H1 (cell line): ENCODE measurements at regions not wholly inside any gene's neighbourhood (a gene's known extent, or its start where the extent isn't known, plus 50 kb on each side); places are given as distances from the start of the nearest gene placed in this dataset.

Experiments used
- CTCF ChIA-PET: fragments of 300-600 bp; sonication (Branson Sonifier 250); formaldehyde crosslinking; loops from one replicate; lab custom pipeline; 2021; ENCODE audit not compliant: partially characterized antibody; lab: Charles Lee
- POLR2A ChIA-PET: fragments of 300-600 bp; sonication (Branson Sonifier 250); formaldehyde crosslinking; loops from one replicate; lab custom pipeline; 2021; ENCODE audit warnings: inconsistent platforms; ENCODE audit not compliant: partially characterized antibody; lab: Charles Lee
- DNase-seq, 2 experiments: peaks; one replicate each; pipeline versions ENCODE4 v3.0.0 to v3.0.0-alpha.2; 2010 to 2022; ENCODE audit warnings: low spot score in 2 of 2, low read depth in 1 of 2, mixed read lengths in 1 of 2
- FAIRE-seq: peaks from 2 replicates; lab custom pipeline; 2011; peaks lifted over from hg19 to GRCh38; lab: Jason Lieb, UNC
- H2AFZ ChIP-seq: 2 replicates; pipeline ENCODE4 v1.8.1; 2012; ENCODE audit warnings: low read length, inconsistent platforms
- H2AK5ac ChIP-seq: 2 replicates; pipeline ENCODE4 v1.6.1; 2013; ENCODE audit warnings: low read depth, low read length
- H2BK120ac ChIP-seq: replicated peaks from 2 replicates; pipeline ENCODE3; 2013; ENCODE audit warnings: low read depth, low read length, inconsistent platforms
- H2BK12ac ChIP-seq: 2 replicates; pipeline ENCODE4 v1.6.1; 2013; ENCODE audit warnings: low read depth, low read length
- H2BK15ac ChIP-seq: 2 replicates; pipeline ENCODE4 v1.6.1; 2013; ENCODE audit warnings: low read length
- H2BK20ac ChIP-seq: 2 replicates; pipeline ENCODE4 v1.6.1; 2013; ENCODE audit warnings: low read length
- H2BK5ac ChIP-seq: 2 replicates; pipeline ENCODE4 v1.6.1; 2013; ENCODE audit warnings: low read depth, low read length
- H3K14ac ChIP-seq: 2 replicates; pipeline ENCODE4 v1.6.1; 2013; ENCODE audit warnings: inconsistent platforms; ENCODE audit not compliant: insufficient read length
- H3K18ac ChIP-seq: 2 replicates; pipeline ENCODE4 v1.6.1; 2013; ENCODE audit warnings: low read length; ENCODE audit errors: extremely low read depth
- H3K23ac ChIP-seq: 2 replicates; pipeline ENCODE4 v1.6.1; 2013; ENCODE audit warnings: inconsistent platforms; ENCODE audit not compliant: insufficient read length
- H3K23me2 ChIP-seq: 2 replicates; pipeline ENCODE4 v1.6.1; 2013; ENCODE audit warnings: low read depth, low read length
- H3K27ac ChIP-seq: 2 replicates; pipeline ENCODE4 v1.6.1; 2011; ENCODE audit warnings: low read depth, low read length, inconsistent platforms
- H3K27me3 ChIP-seq, 4 experiments: replicated peaks in 1 of 4; 1 replicate in 1 of 4; 2 replicates in 3 of 4; pipeline versions ENCODE4 v1.6.1 to v1.8.1; 2011 to 2013; ENCODE audit warnings: low read length in 3 of 4, mild to moderate bottlenecking in 3 of 4, inconsistent platforms in 2 of 4, mixed read lengths in 2 of 4, moderate library complexity in 1 of 4; ENCODE audit not compliant: control insufficient read depth in 3 of 4, insufficient read depth in 3 of 4; ENCODE audit errors: extremely low read depth in 1 of 4
- H3K36me3 ChIP-seq, 4 experiments: 2 replicates each; pipeline versions ENCODE4 v1.6.1 to v1.8.1; 2011 to 2013; ENCODE audit warnings: mild to moderate bottlenecking in 4 of 4, low read length in 3 of 4, moderate library complexity in 2 of 4, control low read depth in 1 of 4, inconsistent platforms in 1 of 4; ENCODE audit not compliant: insufficient read depth in 4 of 4, control insufficient read depth in 2 of 4
- H3K4ac ChIP-seq: replicated peaks from 2 replicates; pipeline ENCODE3; 2013; ENCODE audit warnings: low read length, low read depth, mixed read lengths, inconsistent platforms; ENCODE audit not compliant: insufficient read length
- H3K4me1 ChIP-seq, 4 experiments: replicated peaks in 1 of 4; 1 replicate in 1 of 4; 2 replicates in 3 of 4; pipeline versions ENCODE4 v1.6.1 to v1.8.1; 2011 to 2013; ENCODE audit warnings: low read length in 3 of 4, inconsistent platforms in 2 of 4, mixed read lengths in 1 of 4; ENCODE audit not compliant: insufficient read depth in 4 of 4, control insufficient read depth in 3 of 4
- H3K4me2 ChIP-seq, 2 experiments: 2 replicates each; pipeline versions ENCODE4 v1.6.1 to v1.8.1; 2011 to 2013; ENCODE audit warnings: low read depth in 2 of 2, low read length in 2 of 2, control low read depth in 1 of 2, inconsistent platforms in 1 of 2, mild to moderate bottlenecking in 1 of 2; ENCODE audit not compliant: insufficient read depth in 1 of 2
- H3K4me3 ChIP-seq, 4 experiments: fragments of 200-600, 300-600 bp in 1 of 4; sonication (generic), shearing (Covaris generic), sonication (Bioruptor Twin) in 1 of 4; 2 replicates each; pipeline versions ENCODE4 v1.5.1 to v1.8.1; 2011 to 2016; ENCODE audit warnings: low read length in 4 of 4, low read depth in 3 of 4, control low read depth in 2 of 4, inconsistent platforms in 2 of 4, mild to moderate bottlenecking in 2 of 4, mixed read lengths in 1 of 4, moderate library complexity in 1 of 4; ENCODE audit not compliant: insufficient read depth in 2 of 4; ENCODE audit errors: extremely low read depth in 1 of 4
- H3K56ac ChIP-seq: replicated peaks from 2 replicates; pipeline ENCODE3; 2013; ENCODE audit warnings: low read depth, mild to moderate bottlenecking, mixed read lengths, low read length, inconsistent platforms; ENCODE audit not compliant: insufficient read length
- H3K79me1 ChIP-seq: 2 replicates; pipeline ENCODE4 v1.6.1; 2013; ENCODE audit warnings: low read depth, low read length, control low read depth
- H3K79me2 ChIP-seq, 2 experiments: 2 replicates each; pipeline versions ENCODE4 v1.6.1 to v1.8.1; 2012 to 2013; ENCODE audit warnings: low read length in 2 of 2, mild to moderate bottlenecking in 2 of 2, inconsistent platforms in 1 of 2; ENCODE audit not compliant: insufficient read depth in 2 of 2, control insufficient read depth in 1 of 2
- H3K9ac ChIP-seq, 4 experiments: replicated peaks in 1 of 4; 1 replicate in 1 of 4; 2 replicates in 3 of 4; pipeline versions ENCODE4 v1.6.1 to v1.8.1; 2011 to 2013; ENCODE audit warnings: low read depth in 3 of 4, low read length in 3 of 4, control low read depth in 2 of 4, mild to moderate bottlenecking in 2 of 4, moderate library complexity in 2 of 4, inconsistent platforms in 1 of 4; ENCODE audit errors: extremely low read depth in 1 of 4
- H3K9me3 ChIP-seq, 2 experiments: 2 replicates each; pipeline versions ENCODE4 v1.6.1 to v1.8.1; 2012 to 2013; ENCODE audit warnings: mild to moderate bottlenecking in 2 of 2, moderate library complexity in 2 of 2, control low read depth in 1 of 2, inconsistent platforms in 1 of 2, low read depth in 1 of 2, low read length in 1 of 2, mixed read lengths in 1 of 2; ENCODE audit not compliant: insufficient read depth in 2 of 2
- H4K20me1 ChIP-seq, 2 experiments: replicated peaks in 1 of 2; 2 replicates each; pipeline versions ENCODE3 to v1.8.1; 2011 to 2013; ENCODE audit warnings: inconsistent platforms in 2 of 2, low read length in 2 of 2, mild to moderate bottlenecking in 1 of 2; ENCODE audit not compliant: insufficient read depth in 2 of 2, control insufficient read depth in 1 of 2
- H4K5ac ChIP-seq: 2 replicates; pipeline ENCODE4 v1.6.1; 2013; ENCODE audit warnings: low read length, low read depth, mixed read lengths, inconsistent platforms; ENCODE audit not compliant: insufficient read length
- H4K8ac ChIP-seq: 2 replicates; pipeline ENCODE4 v1.8.0; 2013; ENCODE audit warnings: mild to moderate bottlenecking, moderate library complexity, low read length, inconsistent platforms; ENCODE audit not compliant: insufficient read depth; ENCODE audit errors: extremely low read depth
- H4K91ac ChIP-seq: replicated peaks from 2 replicates; pipeline ENCODE3; 2013; ENCODE audit warnings: low read length, mixed read lengths, inconsistent platforms; ENCODE audit not compliant: insufficient read length
- HDAC6 ChIP-seq: IDR thresholded peaks from one replicate; pipeline ENCODE4 v1.7.1; 2012; ENCODE audit warnings: low read depth, mild to moderate bottlenecking, inconsistent platforms, low read length, moderate library complexity
- WGBS, 2 experiments: shearing (Covaris generic) in 1 of 2; methylation state at CpG; one replicate each; pipeline versions ENCODE4 v1.1.6 to v1.1.7; 2013 to 2015; ENCODE audit warnings: low lambda C conversion rate in 2 of 2, mixed read lengths in 2 of 2, inconsistent platforms in 1 of 2, low coverage in 1 of 2, missing lambda C conversion rate in 1 of 2; ENCODE audit not compliant: insufficient replicate concordance in 2 of 2, insufficient coverage in 1 of 2, insufficient read length in 1 of 2; ENCODE audit errors: extremely low coverage in 1 of 2, missing lambda C conversion rate in 1 of 2; 5-methylcytosine and 5-hydroxymethylcytosine counted together
- TF ChIP-seq, protein P1 (sequence below): IDR thresholded peaks from 2 replicates; pipeline ENCODE4 v1.6.1; 2011; ENCODE audit warnings: low read depth, mild to moderate bottlenecking, low read length; ENCODE audit not compliant: insufficient read depth

GRCh38 chr1:209486861-209487593 lies 96.5 kb upstream of the CAMK1G start:
- Histone ChIP-seq H2BK15ac (no peak overlapping the region), H3K23ac (no peak overlapping the region), H3K27me3 (peaks cover 0 to 1% (median 0%) of the 10 kb centered on the region in 4 experiments; a peak in 1 of 7 replicates), H2BK5ac (no peak overlapping the region), H3K4me3 (no peak overlapping the region), H3K36me3 (no peaks in the 10 kb centered on the region), H3K4me1 (no peaks in the 10 kb centered on the region; a peak in 1 of 7 replicates), H3K4me2 (no peak overlapping the region), H2BK120ac (no peak overlapping the region), H3K14ac (no peak overlapping the region), H3K18ac (no peak overlapping the region), H3K27ac (no peak overlapping the region), H2BK20ac (no peak overlapping the region), H4K5ac (no peak overlapping the region), H3K9ac (no peak overlapping the region), H4K20me1 (no peaks in the 10 kb centered on the region), H3K79me2 (no peaks in the 10 kb centered on the region), H2AFZ (no peak overlapping the region), H3K4ac (no peak overlapping the region), H3K79me1 (no peaks in the 10 kb centered on the region), H4K91ac (no peak overlapping the region), H3K9me3 (no peaks in the 10 kb centered on the region), H4K8ac (no peak overlapping the region), H3K23me2 (no peaks in the 10 kb centered on the region), H2BK12ac (no peak overlapping the region), H2AK5ac (no peak overlapping the region), H3K56ac (no peak overlapping the region)
- FAIRE-seq (no peak), DNase-seq (no peak)
- no peak for TF ChIP-seq HDAC6
- TF ChIP-seq, protein P1, sequence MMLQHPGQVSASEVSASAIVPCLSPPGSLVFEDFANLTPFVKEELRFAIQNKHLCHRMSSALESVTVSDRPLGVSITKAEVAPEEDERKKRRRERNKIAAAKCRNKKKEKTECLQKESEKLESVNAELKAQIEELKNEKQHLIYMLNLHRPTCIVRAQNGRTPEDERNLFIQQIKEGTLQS: no peak
- 90% methylated on average over 1 of the region's 1 CpG; no CpG with 5 or more reads in 1 of the 2 experiments for WGBS, 2 experiments
- ChIA-PET POLR2A (no interaction called here), CTCF (interaction anchor here (0.6 to 8.0 kb wide), 12 partner anchors 15 to 522 kb away, joined by 3 to 63 read pairs (median 4); no protein-coding TSS in a partner anchor)
